GM12878 (cell line): ENCODE measurements at regions not wholly inside any gene's neighbourhood (a gene's known extent, or its start where the extent isn't known, plus 50 kb on each side); places are given as distances from the start of the nearest gene placed in this dataset.

Experiments used
- CTCF ChIP-seq, 3 experiments: IDR thresholded peaks in 2 of 3; conservative IDR thresholded peaks in 1 of 3; 2 replicates each; pipeline ENCODE4 v1.5.1; 2011; ENCODE audit warnings: low read depth in 3 of 3, low read length in 3 of 3, mild to moderate bottlenecking in 3 of 3, control low read depth in 2 of 3, moderate library complexity in 2 of 3, inconsistent platforms in 1 of 3, mixed read lengths in 1 of 3; ENCODE audit not compliant: control insufficient read depth in 2 of 3, insufficient read depth in 1 of 3; ENCODE audit errors: extremely low read depth in 1 of 3
- EP300 ChIP-seq, 2 experiments: fragments of 150-350 bp in 1 of 2; IDR thresholded peaks; 2 replicates each; pipeline ENCODE4 v1.6.1; 2011 to 2012; ENCODE audit warnings: low read depth in 2 of 2, low read length in 2 of 2, borderline replicate concordance in 1 of 2, improper control_type of control experiment in 1 of 2, inconsistent platforms in 1 of 2; ENCODE audit not compliant: control insufficient read depth in 1 of 2
- ESRRA ChIP-seq: IDR thresholded peaks from 2 replicates; pipeline ENCODE4 v1.6.1; 2012; ENCODE audit warnings: mild to moderate bottlenecking, low read length, improper control_type of control experiment
- NFYA ChIP-seq: IDR thresholded peaks from 2 replicates; pipeline ENCODE4 v1.6.1; 2011; ENCODE audit warnings: low read depth, mild to moderate bottlenecking, low read length, improper control_type of control experiment, borderline replicate concordance
- POLR2A ChIP-seq: IDR thresholded peaks from 2 replicates; pipeline ENCODE4 v1.6.1; 2011; ENCODE audit warnings: low read depth, mild to moderate bottlenecking, low read length
- POLR2AphosphoS5 ChIP-seq: IDR thresholded peaks from 2 replicates; pipeline ENCODE4 v1.6.1; 2011; ENCODE audit warnings: mild to moderate bottlenecking, low read length, inconsistent platforms
- RFX5 ChIP-seq: IDR thresholded peaks from 2 replicates; pipeline ENCODE4 v1.6.1; 2011; ENCODE audit warnings: low read depth, low read length, improper control_type of control experiment
- SMC3 ChIP-seq: IDR thresholded peaks from 2 replicates; pipeline ENCODE4 v1.6.1; 2011; ENCODE audit warnings: low read length, improper control_type of control experiment, borderline replicate concordance
- SP1 ChIP-seq: IDR thresholded peaks from one replicate; pipeline ENCODE4 v1.6.1; 2011; ENCODE audit warnings: low read depth, low read length
- STAT1 ChIP-seq: fragments of 450-650 bp; conservative IDR thresholded peaks from 2 replicates; pipeline ENCODE4 v1.6.1; 2014; ENCODE audit warnings: antibody characterized with exemption, mild to moderate bottlenecking
- TAF1 ChIP-seq: IDR thresholded peaks from 2 replicates; pipeline ENCODE4 v1.6.1; 2011; ENCODE audit warnings: mild to moderate bottlenecking, low read depth, low read length, borderline replicate concordance
- TBL1XR1 ChIP-seq: IDR thresholded peaks from 2 replicates; pipeline ENCODE4 v1.6.1; 2012; ENCODE audit warnings: low read depth, low read length, improper control_type of control experiment
- ZBTB40 ChIP-seq: fragments of 450-650 bp; IDR thresholded peaks from 2 replicates; pipeline ENCODE4 v1.6.1; 2016; ENCODE audit warnings: mild to moderate bottlenecking, moderate library complexity, borderline replicate concordance
- ZZZ3 ChIP-seq: IDR thresholded peaks from 2 replicates; pipeline ENCODE4 v1.6.1; 2011; ENCODE audit warnings: low read depth; ENCODE audit not compliant: control insufficient read depth, insufficient read length

GRCh38 chr2:219907011-219907365 is 279.6 kb downstream of the SLC4A3 start:
- TF ChIP-seq SMC3 = no peak
- no peak for TF ChIP-seq NFYA
- TF ChIP-seq CTCF (IDR thresholded peaks at IDR 0.05 in 2 of 3, conservative IDR thresholded peaks at IDR 0.05 in 1 of 3; ENCODE audit: control insufficient read depth in 2 of 3, extremely low read depth in 1 of 3, insufficient read depth in 1 of 3, low read depth in 3 of 3, low read length in 3 of 3) = no peak
- no peak for TF ChIP-seq ESRRA
- TF ChIP-seq POLR2A = no peak
- TF ChIP-seq EP300 (IDR thresholded peaks at IDR 0.05; ENCODE audit: borderline replicate concordance in 1 of 2, control insufficient read depth in 1 of 2, low read depth in 2 of 2, low read length in 2 of 2) = no peak
- no peak for TF ChIP-seq RFX5
- TF ChIP-seq TBL1XR1 = no peak
- no peak for TF ChIP-seq TAF1
- TF ChIP-seq SP1 = no peak
- no peak for TF ChIP-seq POLR2AphosphoS5
- TF ChIP-seq ZBTB40 = no peak
- TF ChIP-seq STAT1 = no peak
- no peak for TF ChIP-seq ZZZ3
